ENCODE measurements at regions not wholly inside any gene's neighbourhood (a gene's known extent, or its start where the extent isn't known, plus 50 kb on each side); places are given as distances from the start of the nearest gene placed in this dataset.

- peak overlapping the region in 1 of 5 donors; percentile 29 for H3K27ac ChIP-seq
- no peaks in the 10 kb centered on the region for H3K27me3 ChIP-seq
- H3K4me3 ChIP-seq = no peak overlapping the region
- WGBS, 4 donors = 62 to 78% (median 76%) methylated on average over 5 of the region's 5 CpGs
- H3K9me3 ChIP-seq (replicated peaks in 1 of 3) = no peaks in the 10 kb centered on the region
- intact Hi-C loops (cut with DNase I) = no loop called here
- DNase-seq = no peak
- H3K4me1 ChIP-seq (replicated peaks in 1 of 2) = no peaks in the 10 kb centered on the region
- H3K36me3 ChIP-seq (replicated peaks in 1 of 2) = no peaks in the 10 kb centered on the region
- TF ChIP-seq CTCF (IDR thresholded peaks at IDR 0.05) (no peak), POLR2A (IDR thresholded peaks at IDR 0.05) (no peak)
These were observed 701.7 kb downstream of the SEMA5A start for GRCh38 chr5:8844206-8844605.

- Histone ChIP-seq H3K27me3 (no peaks in the 10 kb centered on the region), H3K9me3 (replicated peaks in 1 of 3) (no peaks in the 10 kb centered on the region), H3K4me1 (replicated peaks in 1 of 2) (no peaks in the 10 kb centered on the region), H3K27ac (peak overlapping the region in 1 of 5 donors; percentile 45), H3K36me3 (replicated peaks in 1 of 2) (no peaks in the 10 kb centered on the region), H3K4me3 (no peak overlapping the region)
- TF ChIP-seq CTCF (IDR thresholded peaks at IDR 0.05) (no peak), POLR2A (IDR thresholded peaks at IDR 0.05) (no peak)
- DNase-seq = no peak
- WGBS, 4 donors = 67 to 79% (median 76%) methylated on average over 6 of the region's 6 CpGs
- intact Hi-C loops (cut with DNase I) = no loop called here
These were observed 701.0 kb downstream of the SEMA5A start for GRCh38 chr5:8844847-8845246.

GRCh38 chr5:8845296-8845695 lies 700.6 kb downstream of the SEMA5A start:
- Histone ChIP-seq H3K27me3 (no peaks in the 10 kb centered on the region), H3K4me1 (replicated peaks in 1 of 2) (no peaks in the 10 kb centered on the region), H3K4me3 (no peak overlapping the region), H3K9me3 (replicated peaks in 1 of 3) (no peaks in the 10 kb centered on the region), H3K27ac (no peak overlapping the region), H3K36me3 (replicated peaks in 1 of 2) (no peaks in the 10 kb centered on the region)
- TF ChIP-seq CTCF (IDR thresholded peaks at IDR 0.05) (no peak), POLR2A (IDR thresholded peaks at IDR 0.05) (no peak)
- intact Hi-C loops (cut with DNase I) = no loop called here
- no peak for DNase-seq
- WGBS, 4 donors = 68 to 75% (median 73%) methylated on average over 5 of the region's 5 CpGs

GRCh38 chr5:8848366-8848765 lies 697.5 kb downstream of the SEMA5A start:
- Histone ChIP-seq H3K9me3 (replicated peaks in 1 of 3) (no peaks in the 10 kb centered on the region), H3K4me1 (replicated peaks in 1 of 2) (no peaks in the 10 kb centered on the region), H3K4me3 (no peak overlapping the region), H3K27me3 (no peaks in the 10 kb centered on the region), H3K36me3 (replicated peaks in 1 of 2) (no peaks in the 10 kb centered on the region), H3K27ac (no peak overlapping the region)
- TF ChIP-seq CTCF (IDR thresholded peaks at IDR 0.05) = no peak
- TF ChIP-seq POLR2A (IDR thresholded peaks at IDR 0.05) = no peak
- DNase-seq = no peak
- WGBS, 4 donors = 71 to 79% (median 77%) methylated on average over 7 of the region's 7 CpGs
- intact Hi-C loops (cut with DNase I) = no loop called here
